ENCODE measurements at regions not wholly inside any gene's neighbourhood (a gene's known extent, or its start where the extent isn't known, plus 50 kb on each side); places are given as distances from the start of the nearest gene placed in this dataset.

DNA sequence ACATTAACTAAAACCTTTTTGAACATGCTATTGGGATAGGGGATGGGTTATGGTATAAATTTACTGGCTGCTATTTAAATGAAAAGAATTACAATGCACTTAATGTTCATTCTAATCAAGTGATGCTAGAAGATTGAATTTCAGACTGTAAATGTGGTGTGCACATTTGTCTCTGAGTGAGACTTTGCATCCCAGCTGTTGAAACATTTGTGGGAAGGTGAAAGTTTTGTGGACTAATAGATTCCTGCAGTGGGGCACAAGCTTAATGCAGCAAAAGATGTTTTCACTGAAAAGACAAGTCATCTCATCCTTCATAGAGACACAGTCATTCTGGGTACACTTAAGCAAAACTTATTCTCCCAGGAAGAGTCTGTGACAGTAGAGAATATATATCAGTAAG is 323.6 kb downstream of the NFIB start:
- no peaks in the 10 kb centered on the region for H3K36me3 ChIP-seq (ENCODE audit: control insufficient read depth, insufficient read depth, low read length)
- ATAC-seq (no peak), DNase-seq (no peak)
- Mint-ChIP-seq H3K27me3 (ENCODE audit: low read depth in 2 of 2) (no peaks in the 10 kb centered on the region), H3K9me3 (peaks cover 8 to 17% of the 10 kb centered on the region in 2 donors), H3K27ac (no peak overlapping the region), H3K4me3 (no peak overlapping the region), H3K36me3 (peaks cover 6% of the 10 kb centered on the region), H3K4me1 (no peaks in the 10 kb centered on the region)
- H3K4me3 ChIP-seq (ENCODE audit: low read length) = no peak overlapping the region
- H3K4me1 ChIP-seq (ENCODE audit: control insufficient read depth, insufficient read depth, low read length) = no peaks in the 10 kb centered on the region
- intact Hi-C loops (cut with micrococcal nuclease) = no loop called here
- no peaks in the 10 kb centered on the region for H3K27me3 ChIP-seq (ENCODE audit: control insufficient read depth, insufficient read depth, low read length)
- peaks cover 7% of the 10 kb centered on the region for H3K9me3 ChIP-seq (ENCODE audit: control insufficient read depth, insufficient read depth, low read length)
- TF ChIP-seq, protein P1, sequence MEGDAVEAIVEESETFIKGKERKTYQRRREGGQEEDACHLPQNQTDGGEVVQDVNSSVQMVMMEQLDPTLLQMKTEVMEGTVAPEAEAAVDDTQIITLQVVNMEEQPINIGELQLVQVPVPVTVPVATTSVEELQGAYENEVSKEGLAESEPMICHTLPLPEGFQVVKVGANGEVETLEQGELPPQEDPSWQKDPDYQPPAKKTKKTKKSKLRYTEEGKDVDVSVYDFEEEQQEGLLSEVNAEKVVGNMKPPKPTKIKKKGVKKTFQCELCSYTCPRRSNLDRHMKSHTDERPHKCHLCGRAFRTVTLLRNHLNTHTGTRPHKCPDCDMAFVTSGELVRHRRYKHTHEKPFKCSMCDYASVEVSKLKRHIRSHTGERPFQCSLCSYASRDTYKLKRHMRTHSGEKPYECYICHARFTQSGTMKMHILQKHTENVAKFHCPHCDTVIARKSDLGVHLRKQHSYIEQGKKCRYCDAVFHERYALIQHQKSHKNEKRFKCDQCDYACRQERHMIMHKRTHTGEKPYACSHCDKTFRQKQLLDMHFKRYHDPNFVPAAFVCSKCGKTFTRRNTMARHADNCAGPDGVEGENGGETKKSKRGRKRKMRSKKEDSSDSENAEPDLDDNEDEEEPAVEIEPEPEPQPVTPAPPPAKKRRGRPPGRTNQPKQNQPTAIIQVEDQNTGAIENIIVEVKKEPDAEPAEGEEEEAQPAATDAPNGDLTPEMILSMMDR (IDR thresholded peaks at IDR 0.05) = no peak
- no peak overlapping the region for H3K27ac ChIP-seq (ENCODE audit: low read length)

DNA sequence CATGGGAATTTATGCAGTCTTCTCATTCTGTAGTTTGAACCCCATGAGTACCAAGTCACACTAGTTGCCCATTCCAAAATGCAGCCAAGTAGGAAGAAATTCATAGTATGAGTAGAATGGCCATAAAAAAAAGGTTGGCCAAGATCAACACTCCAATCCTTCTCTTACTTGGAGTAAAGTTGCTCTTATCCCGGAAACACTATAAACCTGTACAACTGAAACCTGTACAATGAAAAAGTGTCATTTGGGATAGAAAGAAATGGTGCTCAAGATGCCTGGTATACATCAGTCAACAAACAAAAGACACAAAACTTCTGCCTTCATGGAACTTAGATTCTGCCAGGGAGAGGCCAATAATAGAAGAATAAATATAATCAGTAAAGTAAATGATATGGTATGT is 325.0 kb downstream of the NFIB start:
- Histone ChIP-seq H3K4me1 (ENCODE audit: control insufficient read depth, insufficient read depth, low read length) (no peaks in the 10 kb centered on the region), H3K4me3 (ENCODE audit: low read length) (no peak overlapping the region), H3K36me3 (ENCODE audit: control insufficient read depth, insufficient read depth, low read length) (no peaks in the 10 kb centered on the region), H3K27ac (ENCODE audit: low read length) (no peak overlapping the region), H3K27me3 (ENCODE audit: control insufficient read depth, insufficient read depth, low read length) (no peaks in the 10 kb centered on the region), H3K9me3 (ENCODE audit: control insufficient read depth, insufficient read depth, low read length) (peaks cover 11% of the 10 kb centered on the region)
- H3K9me3 Mint-ChIP-seq = peaks cover 8 to 15% of the 10 kb centered on the region in 2 donors
- intact Hi-C loops (cut with micrococcal nuclease) = no loop called here
- DNase-seq (no peak), ATAC-seq (no peak)
- no CpG with 5 or more reads among the region's 1 CpG for WGBS (ENCODE audit: insufficient coverage)
- H3K27ac Mint-ChIP-seq = no peak overlapping the region
- H3K36me3 Mint-ChIP-seq = peaks cover 6% of the 10 kb centered on the region
- no peaks in the 10 kb centered on the region for H3K4me1 Mint-ChIP-seq
- no peaks in the 10 kb centered on the region for H3K27me3 Mint-ChIP-seq (ENCODE audit: low read depth in 2 of 2)
- H3K4me3 Mint-ChIP-seq = no peak overlapping the region
- TF ChIP-seq, protein P1 (IDR thresholded peaks at IDR 0.05) = no peak

DNA sequence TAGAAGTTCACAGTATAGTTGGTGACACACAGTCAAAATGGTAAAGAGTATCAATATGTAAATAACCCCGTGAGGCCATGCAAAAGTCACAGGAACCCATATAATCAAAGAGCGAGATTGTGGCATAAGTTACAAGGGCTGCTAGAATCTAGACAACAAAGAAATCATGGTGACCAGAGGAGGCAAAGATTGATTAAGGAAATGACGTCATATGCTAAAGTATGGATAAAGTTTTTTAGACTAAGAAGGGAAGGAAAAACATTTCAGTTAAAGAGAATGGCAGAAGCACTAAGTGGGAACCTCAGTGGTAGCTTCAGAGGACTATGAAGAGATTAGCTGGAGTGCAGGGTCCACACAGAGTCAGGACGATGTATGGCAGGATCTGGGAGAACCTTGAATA is 330.3 kb downstream of the NFIB start:
- Histone ChIP-seq H3K27ac (ENCODE audit: low read length) (no peak overlapping the region), H3K27me3 (ENCODE audit: control insufficient read depth, insufficient read depth, low read length) (no peaks in the 10 kb centered on the region), H3K4me3 (ENCODE audit: low read length) (no peak overlapping the region), H3K9me3 (ENCODE audit: control insufficient read depth, insufficient read depth, low read length) (peaks cover 11% of the 10 kb centered on the region), H3K4me1 (ENCODE audit: control insufficient read depth, insufficient read depth, low read length) (no peaks in the 10 kb centered on the region), H3K36me3 (ENCODE audit: control insufficient read depth, insufficient read depth, low read length) (no peaks in the 10 kb centered on the region)
- ATAC-seq = no peak
- WGBS (ENCODE audit: insufficient coverage) = 79% methylated on average over 4 of the region's 4 CpGs
- H3K4me3 Mint-ChIP-seq = no peak overlapping the region
- peaks cover 11 to 20% of the 10 kb centered on the region in 2 donors for H3K9me3 Mint-ChIP-seq
- peaks cover 6% of the 10 kb centered on the region for H3K36me3 Mint-ChIP-seq
- no peaks in the 10 kb centered on the region for H3K4me1 Mint-ChIP-seq
- H3K27ac Mint-ChIP-seq = no peak overlapping the region
- no peak for DNase-seq
- H3K27me3 Mint-ChIP-seq (ENCODE audit: low read depth in 2 of 2) = no peaks in the 10 kb centered on the region
- intact Hi-C loops (cut with micrococcal nuclease) = no loop called here
- TF ChIP-seq, protein P1 (IDR thresholded peaks at IDR 0.05) = no peak

DNA sequence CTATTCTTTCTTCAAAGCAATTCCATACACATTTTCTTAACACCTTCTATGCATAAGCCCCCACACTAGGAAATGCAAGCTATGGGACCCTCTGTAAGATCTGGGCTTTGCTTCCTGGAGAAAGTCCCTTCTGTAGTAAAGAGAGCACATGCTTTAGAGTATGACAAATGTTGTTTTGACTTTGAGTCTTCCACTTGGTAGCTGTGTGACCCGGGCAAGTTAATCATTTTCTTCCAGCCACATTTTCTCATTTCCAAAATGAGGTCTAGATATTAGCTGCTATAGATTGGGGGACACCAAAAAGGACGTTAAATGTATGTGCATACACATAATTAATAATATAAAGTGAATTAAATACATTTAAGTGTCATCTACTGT is 334.0 kb downstream of the NFIB start:
- H3K27ac ChIP-seq (ENCODE audit: low read length) = no peak overlapping the region
- no peak overlapping the region for H3K4me3 ChIP-seq (ENCODE audit: low read length)
- peaks cover 4% of the 10 kb centered on the region for H3K9me3 ChIP-seq (ENCODE audit: control insufficient read depth, insufficient read depth, low read length)
- intact Hi-C loops (cut with micrococcal nuclease) = no loop called here
- H3K36me3 ChIP-seq (ENCODE audit: control insufficient read depth, insufficient read depth, low read length) = no peaks in the 10 kb centered on the region
- Mint-ChIP-seq H3K36me3 (no peaks in the 10 kb centered on the region), H3K4me1 (no peaks in the 10 kb centered on the region), H3K27ac (no peak overlapping the region), H3K4me3 (no peak overlapping the region), H3K9me3 (peaks cover 10 to 19% of the 10 kb centered on the region in 2 donors), H3K27me3 (ENCODE audit: low read depth in 2 of 2) (no peaks in the 10 kb centered on the region)
- H3K27me3 ChIP-seq (ENCODE audit: control insufficient read depth, insufficient read depth, low read length) = no peaks in the 10 kb centered on the region
- no peak for DNase-seq
- H3K4me1 ChIP-seq (ENCODE audit: control insufficient read depth, insufficient read depth, low read length) = no peaks in the 10 kb centered on the region
- TF ChIP-seq, protein P1 (IDR thresholded peaks at IDR 0.05) = no peak
- WGBS (ENCODE audit: insufficient coverage) = no CpG with 5 or more reads among the region's 2 CpGs
- no peak for ATAC-seq

Data from natural killer cell (primary cell).